ENCODE measurements at regions not wholly inside any gene's neighbourhood (a gene's known extent, or its start where the extent isn't known, plus 50 kb on each side); places are given as distances from the start of the nearest gene placed in this dataset.

GRCh38 chr22:34160141-34160783, 240.0 kb upstream of the LARGE1 start:
- no peak for TF ChIP-seq POLR2A (IDR thresholded peaks at IDR 0.05)
- no peak for TF ChIP-seq POLR2AphosphoS5 (IDR thresholded peaks at IDR 0.05)
- DNase-seq = no peak
- intact Hi-C loops (cut with DNase I; ENCODE audit: low total_unique reads) = no loop called here
- no peaks in the 10 kb centered on the region for H3K36me3 ChIP-seq
- WGBS, 5 donors = 21 to 34% (median 26%) methylated on average over 4 of the region's 4 CpGs
- H3K27me3 ChIP-seq (replicated peaks in 1 of 7) = peaks cover 0 to 14% (median 0%) of the 10 kb centered on the region in 7 donors
- no peaks in the 10 kb centered on the region for H3K4me1 ChIP-seq
- H3K4me3 ChIP-seq = no peak overlapping the region
- no peak overlapping the region for H3K27ac ChIP-seq
- no peaks in the 10 kb centered on the region for H3K9me3 ChIP-seq

GRCh38 chr22:34161431-34162123, 241.3 kb upstream of the LARGE1 start:
- DNase-seq = no peak
- Histone ChIP-seq H3K27ac (no peak overlapping the region), H3K4me1 (no peaks in the 10 kb centered on the region), H3K36me3 (no peaks in the 10 kb centered on the region), H3K9me3 (no peaks in the 10 kb centered on the region), H3K4me3 (no peak overlapping the region), H3K27me3 (replicated peaks in 1 of 7) (peaks cover 0 to 14% (median 0%) of the 10 kb centered on the region in 7 donors)
- TF ChIP-seq POLR2AphosphoS5 (IDR thresholded peaks at IDR 0.05) = no peak
- TF ChIP-seq CTCF (IDR thresholded peaks at IDR 0.05 in 8 of 11, conservative IDR thresholded peaks at IDR 0.05 in 3 of 11) = no peak
- no peak for TF ChIP-seq POLR2A (IDR thresholded peaks at IDR 0.05)
- intact Hi-C loops (cut with DNase I; ENCODE audit: low total_unique reads) = no loop called here
- WGBS, 5 donors = 45 to 51% (median 46%) methylated on average over 9 of the region's 9 CpGs

GRCh38 chr22:34198976-34199375, 278.7 kb upstream of the LARGE1 start:
- peaks cover 0 to 5% (median 0%) of the 10 kb centered on the region in 7 donors for H3K27me3 ChIP-seq (replicated peaks in 1 of 7)
- no peaks in the 10 kb centered on the region for H3K4me1 ChIP-seq
- WGBS, 5 donors = 44 to 66% (median 60%) methylated on average over 3 of the region's 3 CpGs
- no peaks in the 10 kb centered on the region for H3K9me3 ChIP-seq
- DNase-seq = no peak
- H3K4me3 ChIP-seq = no peak overlapping the region
- no peaks in the 10 kb centered on the region for H3K36me3 ChIP-seq
- no peak overlapping the region for H3K27ac ChIP-seq
- intact Hi-C loops (cut with DNase I; ENCODE audit: low total_unique reads) = no loop called here
- no peak for TF ChIP-seq POLR2A (IDR thresholded peaks at IDR 0.05)
- TF ChIP-seq POLR2AphosphoS5 (IDR thresholded peaks at IDR 0.05) = no peak
- TF ChIP-seq CTCF (IDR thresholded peaks at IDR 0.05 in 8 of 11, conservative IDR thresholded peaks at IDR 0.05 in 3 of 11) = no peak

- Histone ChIP-seq H3K4me1 (no peaks in the 10 kb centered on the region), H3K27ac (no peak overlapping the region), H3K27me3 (replicated peaks in 1 of 7) (no peaks in the 10 kb centered on the region), H3K4me3 (no peak overlapping the region), H3K9me3 (peaks cover 0 to 39% (median 23%) of the 10 kb centered on the region in 8 donors), H3K36me3 (no peaks in the 10 kb centered on the region)
- 85 to 90% (median 86%) methylated on average over 7 of the region's 7 CpGs for WGBS, 5 donors
- DNase-seq = no peak
- TF ChIP-seq POLR2A (IDR thresholded peaks at IDR 0.05) (no peak), POLR2AphosphoS5 (IDR thresholded peaks at IDR 0.05) (no peak), CTCF (IDR thresholded peaks at IDR 0.05 in 8 of 11, conservative IDR thresholded peaks at IDR 0.05 in 3 of 11) (no peak)
- intact Hi-C loops (cut with DNase I; ENCODE audit: low total_unique reads) = no loop called here
These were observed 290.0 kb upstream of the LARGE1 start for GRCh38 chr22:34210301-34210700.

All from spleen (tissue), 11 donors.